Hepatocyte (in vitro differentiated cells): ENCODE measurements at regions not wholly inside any gene's neighbourhood (a gene's known extent, or its start where the extent isn't known, plus 50 kb on each side); places are given as distances from the start of the nearest gene placed in this dataset.

Source experiments
- DNase-seq: peaks from one replicate; pipeline ENCODE4 v3.0.0-alpha.2; 2016; ENCODE audit warnings: low spot score
- H2AFZ ChIP-seq: fragments of 200-600 bp; sonication (generic); 2 replicates; pipeline ENCODE4 v1.6.0; 2016; ENCODE audit warnings: antibody characterized with exemption, mild to moderate bottlenecking
- H3K27ac ChIP-seq: fragments of 200-600 bp; sonication (generic); 2 replicates; pipeline ENCODE4 v1.5.1; 2016; ENCODE audit warnings: mild to moderate bottlenecking
- H3K27me3 ChIP-seq: fragments of 200-600 bp; sonication (generic); 2 replicates; pipeline ENCODE4 v1.6.1; 2016
- H3K36me3 ChIP-seq: fragments of 200-600 bp; sonication (generic); replicated peaks from 2 replicates; pipeline ENCODE4 v1.5.1; 2016; ENCODE audit warnings: low read depth; ENCODE audit not compliant: insufficient read depth
- H3K4me1 ChIP-seq: fragments of 200-600 bp; sonication (generic); 2 replicates; pipeline ENCODE4 v1.5.1; 2016; ENCODE audit warnings: mild to moderate bottlenecking, moderate library complexity; ENCODE audit not compliant: insufficient read depth
- H3K4me2 ChIP-seq: fragments of 200-600 bp; sonication (generic); 2 replicates; pipeline ENCODE4 v1.6.0; 2016
- H3K4me3 ChIP-seq: fragments of 200-600 bp; sonication (generic); 2 replicates; pipeline ENCODE4 v1.5.1; 2016; ENCODE audit warnings: mild to moderate bottlenecking
- H3K79me2 ChIP-seq: fragments of 200-600 bp; sonication (generic); 2 replicates; pipeline ENCODE4 v1.6.0; 2017; ENCODE audit warnings: mild to moderate bottlenecking
- H3K9me2 ChIP-seq: fragments of 200-600 bp; sonication (generic); replicated peaks from 2 replicates; pipeline ENCODE4 v1.6.0; 2017; ENCODE audit warnings: mild to moderate bottlenecking; ENCODE audit not compliant: insufficient read depth
- H3K9me3 ChIP-seq: fragments of 200-600 bp; sonication (generic); 2 replicates; pipeline ENCODE4 v1.5.1; 2016; ENCODE audit warnings: low read depth, mild to moderate bottlenecking
- H4K20me1 ChIP-seq: fragments of 200-600 bp; sonication (generic); 2 replicates; pipeline ENCODE4 v1.6.0; 2016; ENCODE audit warnings: mild to moderate bottlenecking; ENCODE audit not compliant: insufficient read depth, poor library complexity, severe bottlenecking
- EZH2 ChIP-seq: fragments of 200-600 bp; sonication (generic); IDR thresholded peaks from 2 replicates; pipeline ENCODE4 v1.6.1; 2016; ENCODE audit warnings: antibody characterized with exemption, mild to moderate bottlenecking, borderline replicate concordance
- EZH2phosphoT487 ChIP-seq: fragments of 200-600 bp; sonication (generic); IDR thresholded peaks from one replicate; pipeline ENCODE4 v1.6.1; 2018; ENCODE audit warnings: antibody characterized with exemption, mild to moderate bottlenecking, low read depth, moderate library complexity; ENCODE audit not compliant: unreplicated experiment, severe bottlenecking
- WGBS: methylation state at CpG from one replicate; pipeline ENCODE4 v1.1.6; 2016; ENCODE audit warnings: low lambda C conversion rate; ENCODE audit errors: missing lambda C conversion rate; 5-methylcytosine and 5-hydroxymethylcytosine counted together
- TF ChIP-seq, protein P1 (sequence below): fragments of 200-600 bp; sonication (generic); IDR thresholded peaks from 2 replicates; pipeline ENCODE4 v1.5.1; 2016; ENCODE audit warnings: antibody characterized with exemption, mild to moderate bottlenecking; ENCODE audit not compliant: poor library complexity

DNA sequence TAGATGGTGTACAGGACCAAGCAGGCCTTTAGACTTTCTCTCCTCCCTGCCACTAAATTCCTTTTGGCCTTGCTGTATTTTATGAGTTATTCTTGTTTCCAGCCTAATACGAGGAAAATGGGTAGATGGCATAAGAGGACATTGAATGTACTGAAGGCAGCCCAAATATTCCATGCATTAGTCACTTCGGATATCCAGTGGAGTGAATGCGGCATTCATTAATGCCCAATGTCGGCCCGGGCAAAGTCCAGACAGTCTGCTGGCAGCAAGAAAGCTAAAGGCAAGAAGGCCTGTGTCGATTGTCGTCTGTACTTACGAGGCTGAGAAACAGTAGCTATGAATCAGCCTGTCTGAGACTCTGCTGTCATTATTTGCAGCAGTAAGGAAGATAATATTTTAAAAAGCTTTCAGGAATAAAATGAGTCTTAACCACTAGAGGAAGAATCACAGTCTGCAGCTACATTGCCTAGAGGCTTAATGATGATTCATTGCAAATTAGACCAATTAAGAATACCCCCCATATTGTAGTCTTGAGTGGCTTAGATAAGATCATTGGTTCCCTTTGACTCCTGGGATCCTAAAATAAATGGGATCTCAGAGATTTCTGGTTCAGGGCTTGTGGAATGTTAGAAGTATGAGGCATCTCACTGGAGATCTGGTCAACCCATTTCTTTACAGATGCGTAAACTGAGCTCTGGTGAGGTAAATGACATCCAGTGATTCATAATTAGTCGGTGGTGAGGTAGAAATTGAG lies 534.1 kb upstream of the JAG1 start:
- no peak overlapping the region for H3K4me2 ChIP-seq
- no peak overlapping the region for H2AFZ ChIP-seq
- no peaks in the 10 kb centered on the region for H4K20me1 ChIP-seq
- no peaks in the 10 kb centered on the region for H3K9me3 ChIP-seq
- no peaks in the 10 kb centered on the region for H3K79me2 ChIP-seq
- no peaks in the 10 kb centered on the region for H3K4me1 ChIP-seq
- peak overlapping the region; percentile 28 for H3K27ac ChIP-seq
- no peaks in the 10 kb centered on the region for H3K27me3 ChIP-seq
- peak; percentile 80 for DNase-seq
- WGBS, result 57% methylated on average over 10 of the region's 10 CpGs
- H3K4me3 ChIP-seq, result no peak overlapping the region
- H3K36me3 ChIP-seq, result no peaks in the 10 kb centered on the region
- H3K9me2 ChIP-seq, result no peaks in the 10 kb centered on the region
- TF ChIP-seq, protein P1, sequence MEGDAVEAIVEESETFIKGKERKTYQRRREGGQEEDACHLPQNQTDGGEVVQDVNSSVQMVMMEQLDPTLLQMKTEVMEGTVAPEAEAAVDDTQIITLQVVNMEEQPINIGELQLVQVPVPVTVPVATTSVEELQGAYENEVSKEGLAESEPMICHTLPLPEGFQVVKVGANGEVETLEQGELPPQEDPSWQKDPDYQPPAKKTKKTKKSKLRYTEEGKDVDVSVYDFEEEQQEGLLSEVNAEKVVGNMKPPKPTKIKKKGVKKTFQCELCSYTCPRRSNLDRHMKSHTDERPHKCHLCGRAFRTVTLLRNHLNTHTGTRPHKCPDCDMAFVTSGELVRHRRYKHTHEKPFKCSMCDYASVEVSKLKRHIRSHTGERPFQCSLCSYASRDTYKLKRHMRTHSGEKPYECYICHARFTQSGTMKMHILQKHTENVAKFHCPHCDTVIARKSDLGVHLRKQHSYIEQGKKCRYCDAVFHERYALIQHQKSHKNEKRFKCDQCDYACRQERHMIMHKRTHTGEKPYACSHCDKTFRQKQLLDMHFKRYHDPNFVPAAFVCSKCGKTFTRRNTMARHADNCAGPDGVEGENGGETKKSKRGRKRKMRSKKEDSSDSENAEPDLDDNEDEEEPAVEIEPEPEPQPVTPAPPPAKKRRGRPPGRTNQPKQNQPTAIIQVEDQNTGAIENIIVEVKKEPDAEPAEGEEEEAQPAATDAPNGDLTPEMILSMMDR, result no peak
- TF ChIP-seq EZH2, result no peak
- no peak for TF ChIP-seq EZH2phosphoT487

DNA sequence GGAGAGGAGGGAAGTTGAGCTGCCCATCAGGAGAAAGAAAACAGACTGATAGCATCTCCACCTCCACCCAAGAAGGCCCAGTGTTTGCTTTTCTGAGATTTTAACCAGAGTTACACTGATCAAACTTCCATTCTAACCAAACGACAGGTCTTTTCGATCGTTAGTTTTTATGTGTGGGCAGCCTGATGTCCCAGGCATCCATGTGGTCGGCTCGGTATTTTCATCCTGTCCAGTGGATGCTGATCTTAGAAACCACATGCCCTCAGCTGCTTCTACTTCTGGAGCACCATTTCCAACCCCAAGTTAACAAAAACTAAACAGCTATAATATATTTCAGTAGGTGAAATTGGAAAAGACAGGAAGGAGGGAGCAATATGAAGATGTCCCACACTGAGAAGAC lies 536.8 kb upstream of the JAG1 start:
- H3K9me2 ChIP-seq, result no peaks in the 10 kb centered on the region
- H3K27ac ChIP-seq, result no peak overlapping the region
- no peak overlapping the region for H2AFZ ChIP-seq
- no peak overlapping the region for H3K4me3 ChIP-seq
- H3K79me2 ChIP-seq, result no peaks in the 10 kb centered on the region
- H3K4me1 ChIP-seq, result no peaks in the 10 kb centered on the region
- TF ChIP-seq EZH2phosphoT487 (no peak), EZH2 (no peak)
- TF ChIP-seq, protein P1, result no peak
- WGBS, result 73% methylated on average over 5 of the region's 5 CpGs
- no peaks in the 10 kb centered on the region for H3K9me3 ChIP-seq
- no peaks in the 10 kb centered on the region for H3K27me3 ChIP-seq
- H4K20me1 ChIP-seq, result no peaks in the 10 kb centered on the region
- DNase-seq, result no peak
- no peaks in the 10 kb centered on the region for H3K36me3 ChIP-seq
- no peak overlapping the region for H3K4me2 ChIP-seq

DNA sequence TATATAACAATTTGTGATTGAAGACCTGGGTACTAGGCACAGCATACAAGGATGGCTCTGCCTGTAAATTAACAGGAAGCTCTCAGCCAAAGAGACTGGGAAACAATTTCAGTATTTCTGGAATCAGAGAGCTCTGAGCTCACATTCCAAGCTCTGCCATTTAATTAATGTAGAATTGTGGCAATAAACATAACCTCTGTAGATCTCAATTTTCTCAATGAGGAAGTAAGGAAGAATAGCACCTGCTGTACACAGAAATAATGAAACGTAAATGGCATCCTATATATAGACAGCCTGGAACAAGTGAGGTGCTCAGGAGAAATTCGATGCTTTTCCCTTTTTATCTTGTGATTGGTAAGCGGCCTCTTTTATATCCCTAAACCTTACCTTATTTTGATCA lies 538.5 kb upstream of the JAG1 start:
- H3K4me2 ChIP-seq, result no peak overlapping the region
- no peak for TF ChIP-seq EZH2

DNA sequence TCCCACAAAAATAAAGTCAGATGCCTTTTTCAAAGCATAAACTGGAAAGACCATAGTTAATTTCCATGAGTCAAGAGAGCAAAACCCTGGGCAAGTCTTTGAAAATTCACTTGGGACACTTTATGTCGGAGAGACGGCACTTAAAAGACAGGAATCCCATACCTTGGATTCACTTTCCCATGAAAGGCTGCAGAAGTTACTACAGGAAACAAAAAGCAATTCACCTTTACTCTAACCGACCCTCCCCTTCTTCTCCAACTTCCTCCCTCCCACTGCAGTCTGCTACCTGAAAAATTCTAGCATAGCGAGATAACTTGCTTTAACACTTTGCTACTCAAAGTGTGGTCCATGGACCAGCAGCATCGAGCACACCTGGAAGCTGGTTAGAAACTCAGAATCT lies 539.1 kb upstream of the JAG1 start:
- no peak for TF ChIP-seq EZH2
- TF ChIP-seq, protein P1, result no peak
- TF ChIP-seq EZH2phosphoT487, result no peak
- H3K36me3 ChIP-seq, result no peaks in the 10 kb centered on the region
- no peaks in the 10 kb centered on the region for H4K20me1 ChIP-seq
- 80% methylated on average over 5 of the region's 5 CpGs for WGBS
- no peaks in the 10 kb centered on the region for H3K9me3 ChIP-seq
- no peaks in the 10 kb centered on the region for H3K79me2 ChIP-seq
- no peak overlapping the region for H3K4me2 ChIP-seq
- H3K4me1 ChIP-seq, result peaks cover 13% of the 10 kb centered on the region
- DNase-seq, result no peak
- no peak overlapping the region for H3K27ac ChIP-seq
- no peaks in the 10 kb centered on the region for H3K27me3 ChIP-seq
- no peaks in the 10 kb centered on the region for H3K9me2 ChIP-seq
- H2AFZ ChIP-seq, result no peak overlapping the region
- H3K4me3 ChIP-seq, result no peak overlapping the region

More for the DNA sequence above, 538.5 kb upstream of the JAG1 start:
- H3K79me2 ChIP-seq, result no peaks in the 10 kb centered on the region
- whole genome bisulfite sequencing, result 95% methylated on average over 3 of the region's 3 CpGs
- no peak for DNase-seq
- no peaks in the 10 kb centered on the region for H3K27me3 ChIP-seq
- no peak overlapping the region for H3K27ac ChIP-seq
- no peak overlapping the region for H3K4me3 ChIP-seq
- H3K9me3 ChIP-seq, result no peaks in the 10 kb centered on the region
- H4K20me1 ChIP-seq, result no peaks in the 10 kb centered on the region
- peaks cover 7% of the 10 kb centered on the region for H3K4me1 ChIP-seq
- H2AFZ ChIP-seq, result no peak overlapping the region
- no peaks in the 10 kb centered on the region for H3K9me2 ChIP-seq
- H3K36me3 ChIP-seq, result no peaks in the 10 kb centered on the region
